Thymus (tissue), 11 donors: ENCODE measurements at regions not wholly inside any gene's neighbourhood (a gene's known extent, or its start where the extent isn't known, plus 50 kb on each side); places are given as distances from the start of the nearest gene placed in this dataset.

ENCODE experiments used
- DNase-seq, 9 donors: peaks; one replicate each; pipeline ENCODE4 v3.0.0-alpha.2; 2013; ENCODE audit warnings: low spot score in 9 of 9, low read depth in 6 of 9, missing footprints in 1 of 9
- H3K27ac ChIP-seq, 2 donors: one replicate each; pipeline ENCODE4 v1.5.1; 2013; ENCODE audit warnings: control low read depth in 1 of 2, low read depth in 1 of 2, low read length in 1 of 2, mild to moderate bottlenecking in 1 of 2, moderate library complexity in 1 of 2
- H3K27me3 ChIP-seq, 2 donors: one replicate each; pipeline ENCODE4 v1.5.1; 2013; ENCODE audit warnings: low read length in 1 of 2; ENCODE audit not compliant: control insufficient read depth in 2 of 2, insufficient read depth in 1 of 2
- H3K36me3 ChIP-seq, 2 donors: one replicate each; pipeline ENCODE4 v1.5.1; 2013; ENCODE audit warnings: low read length in 1 of 2, mild to moderate bottlenecking in 1 of 2, moderate library complexity in 1 of 2; ENCODE audit not compliant: control insufficient read depth in 2 of 2, insufficient read depth in 2 of 2
- H3K4me1 ChIP-seq, 2 donors: one replicate each; pipeline ENCODE4 v1.5.1; 2013; ENCODE audit warnings: low read length in 2 of 2; ENCODE audit not compliant: control insufficient read depth in 2 of 2, insufficient read depth in 2 of 2
- H3K4me3 ChIP-seq, 2 donors: one replicate each; pipeline ENCODE4 v1.5.1; 2013; ENCODE audit warnings: low read length in 2 of 2, control low read depth in 1 of 2, mild to moderate bottlenecking in 1 of 2
- H3K9me3 ChIP-seq, 2 donors: one replicate each; pipeline ENCODE4 v1.5.1; 2013; ENCODE audit warnings: low read length in 1 of 2, mild to moderate bottlenecking in 1 of 2; ENCODE audit not compliant: control insufficient read depth in 2 of 2, insufficient read depth in 1 of 2
- WGBS: extraction: QIAGEN DNeasy Blood & Tissue Kit; methylation state at CpG from one replicate; pipeline ENCODE4 v1.1.7; 2013; 5-methylcytosine and 5-hydroxymethylcytosine counted together
- donor health status: healthy.

DNA sequence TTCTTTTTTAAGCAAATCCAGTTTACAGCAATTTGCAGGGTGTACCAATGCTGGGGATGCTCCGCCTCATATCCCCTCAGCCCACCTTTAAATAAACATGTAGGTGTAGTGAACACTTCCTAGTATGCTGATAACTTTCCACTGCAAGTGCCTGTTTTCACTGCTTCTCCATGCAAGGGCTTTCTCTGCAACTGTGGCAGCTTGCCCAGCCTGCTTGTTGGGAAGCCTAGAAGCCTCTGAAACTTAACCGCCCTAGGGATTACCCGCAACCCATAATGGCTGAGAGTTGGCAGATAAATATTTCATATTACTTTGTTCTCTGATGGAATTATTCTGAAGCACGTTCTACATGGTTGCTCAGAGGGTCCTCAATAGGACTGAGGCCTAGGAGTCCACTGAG, 253.7 kb upstream of the DDX53 start:
- Histone ChIP-seq H3K4me3 (no peak overlapping the region), H3K36me3 (no peaks in the 10 kb centered on the region), H3K27ac (no peak overlapping the region), H3K4me1 (no peaks in the 10 kb centered on the region), H3K27me3 (no peaks in the 10 kb centered on the region), H3K9me3 (no peaks in the 10 kb centered on the region)
- WGBS = 92% methylated on average over 4 of the region's 4 CpGs
- no peak for DNase-seq

DNA sequence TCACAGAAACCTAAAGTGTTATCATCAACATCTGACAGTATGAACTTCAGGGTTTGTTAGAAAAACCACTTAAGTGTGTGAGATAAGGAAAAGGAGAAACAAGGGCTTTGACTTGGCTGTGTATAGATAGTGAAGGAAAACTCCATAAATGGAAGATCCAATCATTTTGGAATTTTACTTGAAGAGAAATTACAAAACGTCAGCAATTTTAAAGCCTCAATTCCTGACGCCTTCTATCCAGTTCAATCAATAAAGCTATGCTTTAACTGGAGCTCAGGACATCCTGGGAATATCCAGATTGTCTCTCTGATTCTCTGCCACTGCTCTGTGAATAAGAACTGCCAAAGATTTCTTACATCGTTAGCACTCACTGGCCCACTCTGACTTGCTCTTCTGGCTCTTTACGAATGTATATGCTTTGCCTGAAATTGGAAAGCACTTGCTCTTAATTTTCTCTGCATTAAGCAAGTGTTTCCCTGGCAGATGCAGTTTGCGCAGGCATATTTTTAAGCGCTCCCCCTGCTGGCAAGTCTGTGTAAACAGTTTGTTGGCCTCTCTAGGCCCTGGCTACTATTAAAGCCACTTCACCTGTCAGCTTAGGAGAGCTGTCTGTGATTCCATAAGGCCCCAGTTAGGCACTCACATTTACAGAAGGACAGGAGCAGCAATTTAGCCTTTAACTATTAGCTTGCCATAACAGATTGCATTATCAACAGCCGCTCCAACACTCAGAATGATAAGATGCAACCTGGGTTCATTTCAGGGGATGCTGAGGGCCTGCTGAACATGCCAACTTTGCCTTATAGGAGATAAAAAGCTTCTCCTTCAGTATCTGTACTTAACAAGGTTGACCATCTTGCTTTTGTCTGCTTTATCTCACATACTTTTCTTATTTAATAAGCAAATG, 251.4 kb upstream of the DDX53 start:
- Histone ChIP-seq H3K4me1 (no peaks in the 10 kb centered on the region), H3K36me3 (no peaks in the 10 kb centered on the region), H3K9me3 (no peaks in the 10 kb centered on the region), H3K4me3 (no peak overlapping the region), H3K27me3 (no peaks in the 10 kb centered on the region), H3K27ac (no peak overlapping the region)
- DNase-seq = peak in 8 of 9 donors; percentile 0 to 49 (median 2)
- WGBS = 36% methylated on average over 7 of the region's 7 CpGs

GRCh38 chrX:22758807-22759481, 240.8 kb upstream of the DDX53 start:
- Histone ChIP-seq H3K9me3 (no peaks in the 10 kb centered on the region), H3K4me3 (no peak overlapping the region), H3K36me3 (no peaks in the 10 kb centered on the region), H3K27ac (no peak overlapping the region), H3K4me1 (no peaks in the 10 kb centered on the region), H3K27me3 (no peaks in the 10 kb centered on the region)
- 96% methylated on average over 6 of the region's 6 CpGs for WGBS
- no peak for DNase-seq

- Histone ChIP-seq H3K4me3 (no peak overlapping the region), H3K4me1 (no peaks in the 10 kb centered on the region), H3K9me3 (no peaks in the 10 kb centered on the region), H3K36me3 (no peaks in the 10 kb centered on the region), H3K27me3 (no peaks in the 10 kb centered on the region), H3K27ac (no peak overlapping the region)
- DNase-seq = no peak
Measured at GRCh38 chrX:22760513-22761057, 239.2 kb upstream of the DDX53 start.

DNA sequence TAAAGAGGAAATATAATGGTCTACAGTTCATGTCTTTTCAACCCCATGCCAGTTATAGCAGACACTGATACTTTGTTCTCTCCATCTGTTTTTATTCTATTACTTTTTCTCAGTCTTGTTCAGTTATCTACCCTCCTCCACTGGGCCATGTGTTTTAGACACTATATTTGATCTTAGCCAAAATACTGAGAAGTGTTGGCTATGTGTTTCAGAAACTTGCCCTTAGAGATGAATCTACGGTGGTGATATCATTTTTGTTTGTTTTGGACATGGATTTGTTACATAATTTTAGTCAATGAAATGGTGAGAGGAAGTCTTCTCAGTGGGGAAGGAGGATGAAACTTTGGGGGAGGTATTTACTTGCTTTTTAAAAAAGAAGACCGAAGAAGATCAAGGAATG, 211.5 kb upstream of the DDX53 start:
- H3K27ac ChIP-seq = no peak overlapping the region
- no peak for DNase-seq
- WGBS = 95% methylated on average over 2 of the region's 2 CpGs
- no peaks in the 10 kb centered on the region for H3K36me3 ChIP-seq
- no peaks in the 10 kb centered on the region for H3K9me3 ChIP-seq
- no peaks in the 10 kb centered on the region for H3K4me1 ChIP-seq
- H3K27me3 ChIP-seq = no peaks in the 10 kb centered on the region
- no peak overlapping the region for H3K4me3 ChIP-seq

GRCh38 chrX:22795671-22796070, 204.1 kb upstream of the DDX53 start:
- 76% methylated on average over 5 of the region's 5 CpGs for whole genome bisulfite sequencing
- Histone ChIP-seq H3K4me1 (no peaks in the 10 kb centered on the region), H3K27me3 (no peaks in the 10 kb centered on the region), H3K9me3 (no peaks in the 10 kb centered on the region), H3K27ac (no peak overlapping the region), H3K4me3 (no peak overlapping the region), H3K36me3 (no peaks in the 10 kb centered on the region)
- no peak for DNase-seq

GRCh38 chrX:22800360-22800759, 199.4 kb upstream of the DDX53 start:
- Histone ChIP-seq H3K4me3 (no peak overlapping the region), H3K36me3 (no peaks in the 10 kb centered on the region), H3K9me3 (no peaks in the 10 kb centered on the region), H3K4me1 (no peaks in the 10 kb centered on the region), H3K27ac (no peak overlapping the region), H3K27me3 (no peaks in the 10 kb centered on the region)
- no peak for DNase-seq
- WGBS = 33% methylated on average over 4 of the region's 4 CpGs

- Histone ChIP-seq H3K27ac (no peak overlapping the region), H3K27me3 (no peaks in the 10 kb centered on the region), H3K4me1 (no peaks in the 10 kb centered on the region), H3K4me3 (no peak overlapping the region), H3K36me3 (no peaks in the 10 kb centered on the region), H3K9me3 (no peaks in the 10 kb centered on the region)
- WGBS = 91% methylated on average over 1 of the region's 1 CpG
- DNase-seq = no peak
Measured at GRCh38 chrX:22800806-22801205, 199.0 kb upstream of the DDX53 start.

DNA sequence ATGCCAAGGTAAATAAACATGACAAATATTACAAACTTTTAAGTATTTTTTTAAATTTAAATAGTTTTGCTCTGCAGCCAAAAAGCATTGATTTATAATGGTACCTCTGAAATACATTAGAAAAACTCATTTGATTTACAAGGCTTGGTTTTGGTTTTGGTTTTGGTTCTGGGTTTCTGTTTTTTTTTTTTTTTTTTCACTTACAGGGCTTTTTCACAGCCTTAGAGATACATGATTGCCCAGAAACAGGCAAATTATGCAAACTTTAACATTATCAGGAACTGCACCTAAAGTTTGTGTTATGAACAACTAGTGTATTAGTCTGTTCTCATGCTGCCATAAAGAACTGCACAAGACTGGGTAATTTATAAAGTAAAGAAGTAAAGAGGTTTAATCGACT, 196.4 kb upstream of the DDX53 start:
- Histone ChIP-seq H3K9me3 (no peaks in the 10 kb centered on the region), H3K27ac (no peak overlapping the region), H3K4me3 (no peak overlapping the region), H3K4me1 (no peaks in the 10 kb centered on the region), H3K27me3 (no peaks in the 10 kb centered on the region), H3K36me3 (no peaks in the 10 kb centered on the region)
- WGBS = 76% methylated on average over 1 of the region's 1 CpG
- DNase-seq = no peak
